ENCODE measurements at regions not wholly inside any gene's neighbourhood (a gene's known extent, or its start where the extent isn't known, plus 50 kb on each side); places are given as distances from the start of the nearest gene placed in this dataset.

DNA sequence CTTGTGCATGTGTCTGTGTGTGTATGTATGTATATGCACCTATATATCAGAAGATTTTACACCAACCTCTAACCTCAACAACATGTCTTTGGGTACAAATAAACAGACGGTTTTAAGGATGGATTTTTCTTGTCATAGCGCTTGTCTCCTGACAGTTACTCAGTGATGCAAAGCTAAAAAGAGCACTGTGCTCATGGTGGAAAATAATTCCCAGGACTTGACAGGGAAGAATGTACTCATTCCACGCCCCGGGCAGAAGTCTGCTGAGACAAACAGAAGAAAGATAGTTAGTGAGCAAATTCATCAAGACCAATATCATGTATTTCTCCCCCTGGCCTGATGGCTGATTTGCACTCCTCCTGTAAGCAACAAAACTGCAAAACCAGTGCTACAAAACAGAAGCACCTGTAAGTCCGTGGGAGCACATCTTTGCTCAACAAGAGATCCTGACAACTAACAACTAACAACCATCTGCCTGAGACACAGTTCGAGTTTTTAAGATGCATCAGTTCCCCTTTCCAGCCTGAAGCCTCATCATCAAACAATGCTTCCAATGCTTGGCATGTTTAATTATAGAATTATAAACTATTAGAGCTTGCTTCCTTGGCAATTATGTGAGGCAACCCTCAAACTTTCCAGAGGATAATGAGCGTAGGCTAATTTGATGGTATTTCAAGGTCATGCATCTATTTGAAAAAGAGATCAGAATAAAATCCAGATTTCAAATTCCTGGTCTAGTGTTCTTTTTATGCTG lies 812.7 kb upstream of the MIR17HG start:
- TF ChIP-seq, protein P1, sequence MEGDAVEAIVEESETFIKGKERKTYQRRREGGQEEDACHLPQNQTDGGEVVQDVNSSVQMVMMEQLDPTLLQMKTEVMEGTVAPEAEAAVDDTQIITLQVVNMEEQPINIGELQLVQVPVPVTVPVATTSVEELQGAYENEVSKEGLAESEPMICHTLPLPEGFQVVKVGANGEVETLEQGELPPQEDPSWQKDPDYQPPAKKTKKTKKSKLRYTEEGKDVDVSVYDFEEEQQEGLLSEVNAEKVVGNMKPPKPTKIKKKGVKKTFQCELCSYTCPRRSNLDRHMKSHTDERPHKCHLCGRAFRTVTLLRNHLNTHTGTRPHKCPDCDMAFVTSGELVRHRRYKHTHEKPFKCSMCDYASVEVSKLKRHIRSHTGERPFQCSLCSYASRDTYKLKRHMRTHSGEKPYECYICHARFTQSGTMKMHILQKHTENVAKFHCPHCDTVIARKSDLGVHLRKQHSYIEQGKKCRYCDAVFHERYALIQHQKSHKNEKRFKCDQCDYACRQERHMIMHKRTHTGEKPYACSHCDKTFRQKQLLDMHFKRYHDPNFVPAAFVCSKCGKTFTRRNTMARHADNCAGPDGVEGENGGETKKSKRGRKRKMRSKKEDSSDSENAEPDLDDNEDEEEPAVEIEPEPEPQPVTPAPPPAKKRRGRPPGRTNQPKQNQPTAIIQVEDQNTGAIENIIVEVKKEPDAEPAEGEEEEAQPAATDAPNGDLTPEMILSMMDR (IDR thresholded peaks at IDR 0.05): no peak
- TF ChIP-seq POLR2A (IDR thresholded peaks at IDR 0.05) (no peak), POLR2AphosphoS5 (IDR thresholded peaks at IDR 0.05) (no peak), EP300 (IDR thresholded peaks at IDR 0.05; ENCODE audit: low read depth) (no peak)
